ENCODE measurements at regions not wholly inside any gene's neighbourhood (a gene's known extent, or its start where the extent isn't known, plus 50 kb on each side); places are given as distances from the start of the nearest gene placed in this dataset.
"Not testable (repeated sequence)": the region's sequence is repeated elsewhere in the genome, so short reads cannot be mapped to it uniquely, and the experiment has no call there.

DNA sequence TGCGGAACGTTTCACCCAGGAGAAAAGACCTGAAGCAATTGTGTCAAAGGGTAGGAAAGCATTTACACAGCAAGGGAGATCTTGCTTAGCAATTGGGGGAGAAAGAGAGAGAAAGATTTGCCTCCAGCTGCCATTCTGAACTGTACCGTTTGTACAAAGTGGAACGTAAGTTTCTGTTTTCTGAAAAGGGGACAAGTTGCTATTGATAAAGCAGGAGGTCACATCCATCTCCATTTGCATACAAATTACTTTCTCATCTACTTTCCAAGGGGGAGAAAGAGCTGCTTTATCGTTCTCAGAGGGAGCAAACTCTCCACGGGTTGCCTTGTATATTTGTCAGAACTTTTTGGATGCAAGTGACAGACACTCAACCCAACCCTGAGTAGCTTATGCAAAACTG, 92.0 kb upstream of the CARD11 start:
- DNase-seq (ENCODE audit: low spot score) = no peak

DNA sequence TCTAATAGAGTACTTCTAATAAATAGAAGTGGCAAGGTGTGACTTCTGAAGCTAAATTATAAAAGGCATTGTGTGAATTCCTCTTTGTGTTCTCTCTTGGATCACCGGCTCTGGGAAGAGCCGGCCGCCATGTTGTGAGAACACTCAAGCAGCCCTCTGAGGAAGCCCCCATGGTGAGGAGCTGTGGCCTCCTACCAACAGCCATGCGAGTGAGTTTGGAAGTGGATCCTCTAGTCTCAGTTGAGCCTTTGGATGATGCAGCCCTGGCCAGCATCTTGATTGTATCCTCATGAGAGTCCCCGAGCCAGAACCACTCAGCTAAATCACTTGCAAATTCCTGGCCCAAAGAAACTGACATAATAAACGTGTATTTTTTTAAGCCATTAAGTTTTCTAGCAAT, 94.5 kb upstream of the CARD11 start:
- no peak for DNase-seq (ENCODE audit: low spot score)

DNA sequence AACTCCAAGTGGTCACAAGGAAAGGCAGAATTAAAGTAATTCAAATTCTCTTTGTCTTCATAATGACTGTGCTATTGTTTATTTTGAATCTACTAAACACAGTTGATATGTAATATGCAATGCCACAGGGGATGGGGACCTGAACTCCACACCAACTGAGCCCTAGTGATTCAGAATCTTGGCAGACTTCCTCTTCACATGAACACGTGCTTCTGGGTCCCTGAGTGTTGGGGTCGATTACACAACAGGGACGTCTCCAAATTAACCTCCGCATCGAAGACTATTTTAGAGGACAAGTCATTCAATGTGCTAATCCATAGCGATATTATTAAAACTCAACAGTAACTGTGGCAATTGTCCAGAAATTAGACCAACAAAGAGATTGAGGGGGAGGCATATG, 95.3 kb upstream of the CARD11 start:
- DNase-seq (ENCODE audit: low spot score) = no peak

DNA sequence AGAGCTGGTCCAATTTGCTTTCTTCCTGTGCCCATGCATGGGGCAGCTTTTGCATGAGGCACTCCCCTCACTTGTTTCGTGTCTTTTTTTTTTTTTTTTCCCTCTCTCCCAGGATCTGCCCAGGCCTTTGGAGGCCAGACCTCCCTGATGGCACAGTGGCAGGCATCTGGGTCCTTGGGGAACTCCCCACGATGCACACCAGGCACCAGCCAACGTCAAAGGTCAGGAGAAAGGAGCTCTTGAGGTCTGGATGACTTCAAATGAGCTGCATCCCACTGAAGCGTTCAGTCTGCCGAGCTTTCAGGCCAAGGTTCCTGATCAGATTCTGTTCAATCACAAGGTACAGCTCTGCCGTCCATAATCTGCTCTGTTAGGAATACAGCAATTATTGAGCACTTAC, 97.2 kb upstream of the CARD11 start:
- no peak for DNase-seq (ENCODE audit: low spot score)

DNA sequence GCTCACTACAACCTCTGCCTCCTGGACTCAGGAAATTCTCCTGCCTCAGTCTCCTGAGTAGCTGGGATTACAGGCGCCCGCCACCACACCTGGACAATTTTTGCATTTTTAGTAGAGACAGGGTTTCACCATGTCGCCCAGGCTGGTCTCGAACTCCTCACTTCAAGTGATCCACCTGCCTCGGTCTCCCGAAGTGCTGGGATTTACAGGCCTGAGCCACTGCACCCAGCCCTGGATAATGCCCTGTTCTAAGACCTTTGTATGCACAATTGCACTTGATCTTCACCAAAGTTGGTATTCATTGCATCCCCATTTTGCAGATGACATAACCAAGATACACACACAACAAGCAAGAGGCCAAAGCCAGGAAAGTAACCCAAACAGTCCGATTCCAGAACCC, 97.7 kb upstream of the CARD11 start:
- DNase-seq (ENCODE audit: low spot score) = no peak

DNA sequence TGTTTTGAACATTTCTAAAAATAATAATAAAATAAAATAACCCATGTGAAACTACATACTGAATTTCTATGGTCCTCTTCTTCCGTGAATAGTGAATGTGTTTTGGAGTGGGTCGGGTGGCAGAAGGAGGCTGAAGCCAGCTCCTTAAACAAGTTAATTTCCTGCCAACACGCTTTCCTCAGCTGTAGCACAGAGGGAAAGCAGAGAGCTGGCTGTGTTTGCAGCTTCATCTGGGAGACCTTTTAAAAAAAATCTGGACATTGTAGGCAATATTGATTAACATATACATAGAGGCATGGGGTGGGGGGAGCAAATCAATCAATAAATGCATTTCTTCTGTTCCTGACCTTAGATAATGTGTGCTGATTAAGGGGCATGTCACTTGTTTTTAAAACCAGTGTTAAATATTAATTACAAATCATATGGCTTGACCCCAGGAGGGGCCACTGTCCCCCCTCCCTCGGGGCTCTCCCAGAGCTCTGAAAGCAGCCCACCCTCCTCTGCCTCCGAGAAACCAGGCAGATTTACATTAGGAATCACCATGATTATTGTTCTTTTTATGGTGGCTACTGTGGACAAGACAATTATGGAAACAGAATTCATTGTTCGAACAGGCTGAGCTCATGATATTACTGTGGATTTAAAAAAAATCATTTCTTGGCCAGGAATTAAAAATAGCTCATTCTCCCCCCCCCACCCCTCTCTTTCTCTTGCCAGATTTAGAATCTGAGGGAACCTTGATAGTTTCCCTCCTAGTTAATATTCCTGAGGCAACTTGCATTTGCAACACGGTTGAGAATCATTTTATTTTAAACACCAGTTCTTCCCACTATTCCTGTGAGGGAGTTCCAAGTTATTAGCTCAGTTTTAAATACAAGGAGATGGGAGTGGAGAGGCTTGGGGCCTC, 100.5 kb upstream of the CARD11 start:
- peak; percentile 24 for DNase-seq (ENCODE audit: low spot score)

DNA sequence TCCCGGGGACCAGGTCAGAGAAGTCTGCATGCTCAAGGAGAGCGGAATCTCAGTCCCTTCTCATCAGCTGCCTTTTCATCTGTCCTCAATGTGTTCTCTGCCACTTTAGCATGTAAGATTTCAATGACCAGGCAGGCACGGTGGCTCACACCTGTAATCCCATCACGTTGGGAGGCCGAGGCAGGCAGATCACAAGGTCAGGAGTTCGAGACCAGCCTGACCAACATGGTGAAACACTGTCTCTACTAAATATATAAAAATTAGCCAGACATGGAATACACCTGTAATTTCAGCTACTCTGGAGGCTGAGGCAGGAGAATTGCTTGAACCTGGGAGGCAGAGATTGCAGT, 101.1 kb upstream of the CARD11 start:
- not testable (repeated sequence) for DNase-seq (ENCODE audit: low spot score)

DNA sequence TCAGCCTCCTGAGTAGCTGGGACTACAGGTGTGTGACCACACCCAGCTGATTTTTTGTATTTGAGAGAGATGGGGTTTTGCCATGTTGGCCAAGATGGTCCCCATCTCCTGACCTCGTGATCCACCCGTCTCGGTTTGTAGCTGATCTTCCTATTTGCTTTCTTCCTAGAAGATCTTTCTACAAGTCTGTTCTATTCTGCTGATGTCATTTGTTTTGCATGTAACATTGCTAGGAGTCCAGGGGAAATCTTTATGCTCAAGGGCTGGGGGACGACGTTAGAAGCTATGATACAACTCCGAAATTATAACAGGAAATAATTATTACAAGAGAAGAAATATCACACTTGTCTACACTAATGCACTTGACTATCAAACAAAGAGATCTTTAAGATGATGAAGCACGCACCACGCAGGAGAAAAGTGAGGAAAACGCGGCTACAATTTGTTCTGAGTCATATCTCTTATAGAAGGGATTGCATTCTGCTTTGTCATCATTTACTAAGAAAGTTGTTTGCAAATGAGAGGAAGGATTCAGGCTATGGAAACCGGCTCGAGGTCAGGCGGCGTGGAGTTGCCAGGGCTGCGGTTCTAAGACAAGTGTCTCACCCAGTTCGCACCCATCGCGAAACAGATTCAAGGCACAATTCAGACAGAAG, 103.0 kb upstream of the CARD11 start:
- DNase-seq (ENCODE audit: low spot score) = no peak

DNA sequence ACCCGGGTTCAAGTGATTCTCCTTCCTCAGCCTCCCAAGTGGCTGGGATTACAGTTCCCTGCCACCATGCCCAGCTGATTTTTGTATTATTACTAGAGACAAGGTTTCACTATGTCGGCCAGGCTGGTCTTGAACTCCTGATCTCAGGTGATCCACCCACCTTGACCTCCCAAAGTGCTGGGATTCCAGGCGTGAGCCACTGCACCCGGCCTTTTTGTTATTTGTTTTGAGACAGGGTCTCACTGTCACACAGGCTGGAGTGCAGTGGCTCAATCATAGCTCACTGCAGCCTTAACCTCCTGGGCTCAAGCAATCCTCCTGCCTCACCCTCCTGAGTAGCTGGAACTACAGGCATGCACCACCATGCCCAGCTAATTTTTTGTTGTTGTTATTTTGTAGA, 104.8 kb upstream of the CARD11 start:
- not testable (repeated sequence) for DNase-seq (ENCODE audit: low spot score)

DNA sequence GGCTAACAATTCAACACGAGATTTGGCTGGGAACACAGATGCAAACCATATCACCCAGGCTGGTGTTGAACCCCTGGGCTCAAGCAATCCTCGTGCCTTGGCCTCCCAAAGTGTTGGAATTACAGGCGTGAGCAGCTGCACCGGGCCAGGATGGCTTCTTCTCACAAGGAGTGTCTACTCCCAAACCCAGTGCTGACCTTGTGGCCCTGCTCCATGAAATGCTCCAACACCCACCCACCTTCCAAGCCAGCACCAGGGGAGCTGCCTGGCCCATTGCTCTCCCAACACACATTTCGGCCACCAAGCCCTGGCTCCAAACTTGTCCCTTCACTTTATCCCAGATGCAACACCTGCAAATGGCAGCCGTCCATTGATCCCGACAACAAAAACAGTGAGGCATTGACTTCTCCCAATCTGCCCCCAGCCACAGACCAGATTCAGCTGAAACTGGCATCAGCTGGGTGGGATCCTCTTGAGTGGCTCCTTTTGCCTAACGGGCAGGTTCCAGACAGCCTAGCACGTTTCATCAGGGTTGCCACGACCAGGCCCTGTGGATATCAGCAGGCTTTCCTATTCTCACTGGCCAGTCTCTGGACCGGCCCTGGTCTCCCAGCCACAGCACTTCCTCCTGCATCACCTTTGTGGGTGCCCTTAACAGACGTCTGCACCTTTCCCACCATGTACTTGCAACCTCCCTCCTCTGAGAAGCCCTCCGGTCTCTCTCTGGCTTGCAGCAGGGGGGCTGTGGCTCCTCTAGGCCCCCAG, 105.7 kb upstream of the CARD11 start:
- DNase-seq (ENCODE audit: low spot score) = no peak

DNA sequence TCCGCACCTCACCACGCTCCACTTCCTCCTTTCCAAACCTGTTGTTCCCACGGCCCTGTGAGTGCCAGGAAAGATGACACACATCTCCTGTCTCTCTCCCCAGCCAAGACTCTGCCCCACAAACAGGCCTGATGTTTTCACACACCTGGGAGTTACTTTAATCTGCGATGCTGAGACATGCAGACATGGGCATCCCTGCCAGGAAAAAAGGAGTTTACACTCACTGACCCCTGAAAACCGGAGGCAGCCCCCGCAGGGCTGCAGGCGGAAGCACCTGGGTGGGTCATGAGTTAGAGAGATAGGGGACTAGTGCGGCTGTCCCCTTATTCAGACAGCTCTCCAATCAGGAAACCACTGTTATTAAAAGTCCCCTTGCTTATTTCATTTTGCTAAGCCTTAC, 106.4 kb upstream of the CARD11 start:
- DNase-seq (ENCODE audit: low spot score) = no peak

DNA sequence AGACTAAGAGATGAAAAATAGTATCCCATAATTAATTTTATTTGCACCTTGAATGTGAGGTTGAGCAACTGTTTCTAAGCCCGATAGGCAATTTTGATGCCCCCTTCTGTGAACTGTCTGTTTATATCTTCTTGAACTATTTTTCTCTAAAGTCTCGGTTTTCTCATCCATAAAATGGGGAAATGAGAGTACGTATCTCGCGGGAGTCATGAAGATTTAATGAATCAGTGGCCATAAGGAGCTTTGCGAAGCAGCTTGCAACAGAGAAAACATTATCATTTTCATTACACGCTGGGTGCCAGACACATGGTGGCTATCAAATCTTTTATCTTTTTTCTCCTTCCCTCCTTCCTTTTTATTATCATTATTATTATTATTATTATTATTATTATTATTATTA, 108.1 kb upstream of the CARD11 start:
- DNase-seq (ENCODE audit: low spot score) = no peak

DNA sequence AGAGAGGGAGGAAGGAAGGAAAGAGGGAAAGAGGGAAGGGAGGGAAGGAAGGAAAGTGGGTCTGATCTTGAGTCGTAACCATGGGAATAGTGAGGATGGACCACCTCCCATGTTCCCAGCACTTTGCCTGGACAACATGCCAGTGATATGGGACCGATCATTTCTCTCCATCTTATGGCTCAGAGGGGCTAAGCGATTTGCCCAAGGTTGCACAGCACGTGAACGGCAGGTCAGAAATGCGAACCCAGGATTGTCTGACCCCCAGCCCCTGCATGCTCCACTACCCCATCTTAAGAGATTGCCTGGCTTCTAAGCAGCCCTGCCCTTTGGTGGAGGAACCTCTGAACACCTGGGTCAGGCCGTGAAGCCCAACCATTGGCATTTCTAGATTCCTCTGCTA, 109.0 kb upstream of the CARD11 start:
- no peak for DNase-seq (ENCODE audit: low spot score)

DNA sequence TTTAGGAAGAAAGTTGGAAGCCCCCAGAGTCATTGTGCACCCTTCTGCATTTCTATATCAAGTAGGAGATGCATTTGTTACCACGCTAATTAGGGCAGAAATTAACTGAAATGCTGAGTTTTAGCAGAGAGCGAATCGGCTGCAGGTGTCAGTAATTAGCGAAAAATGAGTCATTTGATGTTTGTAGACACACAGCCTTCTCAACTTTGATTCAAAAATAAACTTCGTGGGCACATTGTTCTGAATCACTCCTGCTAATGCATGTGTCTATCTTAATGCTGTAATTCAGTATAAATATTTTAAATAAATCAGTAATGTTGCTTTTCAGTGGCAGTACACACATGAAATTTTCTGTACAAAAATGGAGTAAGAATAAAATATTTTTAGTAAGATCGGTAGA, 109.5 kb upstream of the CARD11 start:
- DNase-seq (ENCODE audit: low spot score) = no peak

DNA sequence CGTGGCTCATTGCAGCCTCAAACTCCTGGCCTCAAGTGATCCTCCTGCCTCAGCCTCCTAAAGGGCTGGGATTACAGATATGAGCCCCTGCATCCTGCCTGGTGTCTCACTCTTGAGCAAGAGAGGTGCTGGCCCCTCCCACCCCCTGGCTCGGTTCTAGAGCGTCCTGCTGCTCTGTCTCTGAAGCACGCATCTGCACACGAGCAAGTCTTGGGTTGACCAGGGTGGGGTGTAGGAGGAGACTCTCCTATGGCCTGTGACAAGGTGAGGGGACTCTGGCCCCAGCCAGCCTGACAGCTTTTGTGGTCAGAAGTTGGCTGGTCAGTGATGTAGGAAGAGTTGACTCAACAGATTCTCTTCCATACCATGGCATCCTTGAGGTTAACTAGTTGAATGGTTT, 110.7 kb upstream of the CARD11 start:
- DNase-seq (ENCODE audit: low spot score) = no peak

DNA sequence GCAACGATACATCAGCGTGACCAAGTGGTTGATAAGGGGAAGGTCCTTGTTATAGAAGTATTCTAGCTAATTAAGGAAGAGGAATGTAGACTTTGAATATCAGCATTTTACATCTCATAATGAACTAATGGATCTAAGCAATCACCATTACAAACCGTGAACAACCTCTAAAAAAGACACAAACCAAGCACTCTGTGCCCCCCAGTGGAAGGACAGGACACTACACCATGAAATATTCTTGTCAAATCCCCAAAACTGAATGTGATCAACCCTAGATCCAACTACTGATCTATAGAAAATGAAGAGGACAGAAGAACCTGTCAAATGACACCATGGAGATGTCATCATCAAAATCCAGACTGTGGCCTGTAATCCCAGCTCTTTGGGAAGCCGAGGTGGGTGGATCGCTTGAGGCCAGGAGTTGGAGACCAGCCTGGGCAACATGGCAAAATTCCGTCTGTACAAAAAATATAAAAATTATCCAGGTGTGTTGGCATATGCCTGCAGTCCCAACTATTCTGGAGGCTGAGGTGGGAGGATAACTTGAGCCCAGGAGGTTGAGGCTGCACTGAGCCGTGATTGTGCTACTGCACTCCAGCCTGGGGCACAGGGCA, 111.3 kb upstream of the CARD11 start:
- no peak for DNase-seq (ENCODE audit: low spot score)

DNA sequence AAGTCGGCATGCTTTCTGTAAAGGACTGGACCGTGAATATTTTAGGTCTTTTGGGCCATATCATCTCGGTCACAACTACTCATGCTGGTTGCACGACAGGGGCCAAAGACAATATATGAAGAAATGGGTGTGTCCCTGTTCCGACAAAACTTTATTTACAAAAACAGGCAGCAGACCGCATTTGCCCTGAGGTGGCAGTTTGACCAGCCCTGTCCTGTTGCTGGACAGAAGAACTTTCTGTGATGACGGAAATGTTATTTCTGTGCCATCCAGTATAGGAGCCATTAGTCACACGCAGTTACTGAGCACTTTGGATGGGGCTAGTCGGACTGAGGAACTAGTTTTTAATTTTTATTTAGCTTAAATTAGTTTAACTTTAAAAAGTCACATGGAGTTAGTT, 112.8 kb upstream of the CARD11 start:
- DNase-seq (ENCODE audit: low spot score) = no peak

DNA sequence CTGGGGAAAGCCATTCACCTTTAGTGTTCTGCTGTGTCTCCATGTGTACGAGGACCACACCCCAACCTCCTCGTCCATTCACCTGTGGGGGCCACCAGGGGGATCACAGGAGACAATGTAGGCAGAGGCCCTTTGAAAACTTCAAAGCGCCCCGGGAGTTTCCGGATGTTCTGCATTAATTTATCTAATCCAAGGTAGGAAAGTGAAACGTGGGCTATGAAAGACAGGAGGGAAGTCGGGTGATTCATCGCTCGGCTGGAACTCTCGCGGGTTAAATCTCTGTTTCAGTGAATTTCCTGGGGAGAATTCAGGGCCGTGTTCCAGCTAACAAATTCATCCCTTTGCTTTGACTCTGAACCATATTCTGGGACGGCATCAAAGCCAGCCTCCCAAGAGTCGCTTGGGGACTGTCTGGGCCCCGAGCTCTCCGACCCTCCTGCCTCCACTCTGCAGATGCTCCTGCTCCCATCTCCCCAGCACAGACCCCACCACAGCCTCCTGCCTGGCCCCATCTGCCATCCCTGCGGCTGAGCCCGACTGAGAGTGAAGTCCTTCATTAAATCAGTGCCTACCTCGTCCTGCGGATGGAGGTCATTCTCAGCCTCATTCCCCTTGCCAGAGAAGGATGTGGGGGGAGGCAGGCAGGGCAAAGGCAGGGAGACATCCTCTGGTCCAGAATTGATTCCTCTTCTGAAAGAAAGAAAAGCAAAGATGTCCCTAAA, 114.1 kb upstream of the CARD11 start:
- DNase-seq (ENCODE audit: low spot score) = peak; percentile 51

DNA sequence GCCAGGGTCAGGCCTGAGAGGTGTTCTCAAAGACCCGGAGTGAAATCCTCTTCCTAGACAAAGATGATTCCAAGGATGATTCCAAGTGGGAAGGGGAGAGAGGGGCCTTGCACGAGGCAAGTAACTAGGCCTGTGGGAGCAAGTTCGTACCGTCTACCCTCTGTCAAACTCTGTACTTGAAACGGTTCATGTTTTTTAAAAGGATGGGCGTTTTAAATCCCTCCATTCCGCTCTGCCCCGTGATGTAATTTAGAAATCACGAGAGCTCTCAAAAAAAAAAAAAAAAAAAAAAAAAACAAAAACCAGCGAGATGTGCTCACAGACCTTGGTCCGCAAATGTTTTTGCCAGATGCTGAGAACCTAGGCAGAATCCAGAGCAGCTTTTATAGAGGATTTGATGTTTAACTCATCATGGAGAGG, 114.7 kb upstream of the CARD11 start:
- DNase-seq (ENCODE audit: low spot score) = peak; percentile 76

DNA sequence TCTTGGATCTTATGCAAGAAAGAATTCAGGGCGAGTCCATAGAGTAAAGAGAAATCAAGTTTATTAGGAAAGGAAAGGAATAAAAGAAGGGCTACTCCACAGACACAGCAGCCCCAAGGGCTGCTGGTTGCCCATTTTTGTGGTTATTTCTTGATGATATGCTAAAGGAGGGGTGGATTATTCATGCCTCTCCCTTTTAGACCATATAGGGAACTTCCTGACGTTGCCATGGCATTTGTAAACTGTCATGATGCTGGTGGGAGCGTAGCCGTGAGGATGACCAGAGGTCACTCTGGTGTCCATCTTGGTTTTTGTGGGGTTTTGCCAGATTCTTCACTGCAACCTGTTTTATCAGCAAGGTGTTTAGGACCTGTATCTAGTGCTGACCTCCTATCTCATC, 115.4 kb upstream of the CARD11 start:
- no peak for DNase-seq (ENCODE audit: low spot score)

DNA sequence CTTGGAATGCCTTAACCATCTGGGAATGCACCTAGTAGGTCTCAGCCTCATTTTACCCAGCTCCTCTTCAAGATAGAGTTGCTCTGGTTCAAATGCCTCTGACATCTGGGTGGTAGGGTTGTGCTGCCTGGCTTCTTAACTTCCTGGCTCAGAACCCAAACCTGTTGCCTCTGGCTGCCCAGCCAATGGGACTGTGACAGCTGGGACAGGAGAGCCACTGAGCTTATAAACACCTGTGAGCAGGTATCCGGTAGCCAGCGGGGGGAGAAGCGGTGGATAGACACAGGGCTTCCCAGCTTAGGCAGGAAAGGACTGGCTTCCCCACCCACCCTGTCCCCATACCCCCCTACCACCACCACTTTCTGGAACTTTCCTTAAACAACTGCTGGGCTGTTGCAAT, 115.8 kb upstream of the CARD11 start:
- no peak for DNase-seq (ENCODE audit: low spot score)

DNA sequence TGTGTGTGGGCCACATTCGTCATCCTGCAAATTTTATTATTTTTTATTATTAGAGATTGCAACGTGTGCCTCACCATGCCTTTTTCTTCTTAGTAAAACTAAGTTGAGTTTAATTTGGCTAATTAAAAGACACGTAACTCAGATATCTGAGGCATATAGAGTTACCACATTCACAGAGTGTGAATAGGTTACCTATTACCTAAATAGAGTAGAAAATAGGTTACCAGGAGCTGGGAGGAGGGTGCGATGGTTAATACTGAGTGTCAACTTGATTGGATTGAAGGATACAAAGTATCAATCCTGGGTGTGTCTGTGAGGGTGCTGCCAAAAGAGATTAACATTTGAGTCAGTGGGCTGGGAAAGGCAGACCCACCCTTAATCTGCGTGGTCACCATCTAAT, 116.3 kb upstream of the CARD11 start:
- DNase-seq (ENCODE audit: low spot score) = not testable (repeated sequence)
